ENCODE measurements at regions not wholly inside any gene's neighbourhood (a gene's known extent, or its start where the extent isn't known, plus 50 kb on each side); places are given as distances from the start of the nearest gene placed in this dataset.
"Not testable (repeated sequence)": the region's sequence is repeated elsewhere in the genome, so short reads cannot be mapped to it uniquely, and the experiment has no call there.

DNA sequence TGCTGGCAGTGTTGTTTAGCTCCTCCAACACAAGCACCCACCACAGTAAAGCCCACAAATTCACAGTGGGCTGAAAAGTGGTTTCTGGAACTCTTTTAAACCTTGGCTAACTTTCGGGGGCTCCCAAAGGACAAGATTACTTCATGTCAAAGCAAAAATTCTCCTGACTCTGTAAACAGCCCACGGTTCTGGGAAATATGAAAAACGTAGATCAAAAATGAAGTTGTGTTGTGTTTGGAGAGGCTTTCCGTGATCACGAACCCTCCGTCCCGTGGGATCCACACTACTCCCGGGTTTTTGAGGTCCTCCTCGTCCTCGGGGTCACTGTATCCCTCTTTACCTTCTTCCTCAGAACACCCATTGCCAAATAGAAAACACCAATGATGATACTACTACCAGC, 159.0 kb upstream of the RUNX1 start:
- DNase-seq, result no peak

DNA sequence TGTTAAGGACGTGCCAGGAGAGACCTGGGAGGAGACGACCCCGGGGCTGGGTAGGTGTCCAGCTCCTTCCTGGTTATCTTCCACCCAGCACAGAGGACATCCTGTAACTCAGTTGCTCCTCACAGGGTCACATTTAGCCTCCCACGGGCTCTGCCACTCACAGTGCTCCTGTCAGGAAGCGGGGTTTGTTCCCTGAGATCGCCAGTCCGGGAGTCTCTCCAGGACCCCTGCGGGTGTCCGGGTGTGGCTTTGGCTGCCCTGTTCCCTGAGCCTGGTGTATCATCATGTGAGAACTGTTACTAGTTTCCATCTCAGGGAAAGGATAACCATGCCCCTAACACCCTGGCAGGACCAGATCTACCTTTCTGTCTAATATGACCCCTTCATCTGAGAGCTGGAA, 158.2 kb upstream of the RUNX1 start:
- no peak for DNase-seq

DNA sequence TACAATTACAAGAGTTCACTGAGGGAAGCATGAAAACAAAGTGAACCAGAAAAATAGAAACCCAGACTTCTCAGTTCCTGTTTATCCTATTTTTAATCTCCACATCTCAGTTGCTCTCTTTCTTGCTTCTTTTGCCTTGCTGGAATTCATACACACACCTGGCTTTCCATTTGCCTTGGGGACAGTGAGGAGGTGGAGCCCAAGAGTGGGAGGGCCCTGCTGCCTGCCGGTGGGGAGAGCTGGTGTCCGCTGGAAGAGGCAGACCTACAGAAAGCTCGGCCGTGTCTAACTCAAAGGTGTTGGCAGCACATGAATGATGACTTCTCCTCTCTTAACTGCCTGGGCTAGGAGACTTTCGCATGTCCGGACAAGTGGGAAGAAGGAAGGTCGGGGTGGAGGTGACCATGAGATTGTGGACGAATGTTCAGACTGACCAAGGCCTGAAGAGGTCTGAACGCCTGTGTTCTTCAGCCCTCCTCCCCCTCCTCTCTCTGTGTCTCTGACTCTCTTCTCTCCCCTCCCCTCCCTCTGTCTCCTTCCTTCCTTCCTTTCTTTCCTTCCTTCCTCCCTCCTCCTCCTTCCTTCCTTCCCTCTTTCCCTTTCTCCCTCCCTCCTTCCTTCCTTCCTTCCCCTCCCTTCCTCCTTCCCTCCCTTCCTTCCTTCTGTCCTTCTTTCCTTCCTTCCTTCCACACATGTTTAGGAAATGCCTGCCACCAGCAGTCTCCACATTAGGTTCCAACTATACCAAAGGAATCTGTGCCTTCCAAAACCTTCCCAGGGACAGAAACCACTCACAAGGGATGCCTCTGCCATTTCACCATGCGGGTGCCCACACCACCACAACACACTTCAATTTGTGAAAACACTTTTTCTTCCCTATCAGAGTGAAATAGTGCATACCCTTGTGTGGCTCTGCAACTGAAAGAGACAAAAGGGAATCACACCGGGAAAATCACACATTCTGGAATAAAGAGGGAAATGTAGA, 157.3 kb upstream of the RUNX1 start:
- DNase-seq, result no peak

DNA sequence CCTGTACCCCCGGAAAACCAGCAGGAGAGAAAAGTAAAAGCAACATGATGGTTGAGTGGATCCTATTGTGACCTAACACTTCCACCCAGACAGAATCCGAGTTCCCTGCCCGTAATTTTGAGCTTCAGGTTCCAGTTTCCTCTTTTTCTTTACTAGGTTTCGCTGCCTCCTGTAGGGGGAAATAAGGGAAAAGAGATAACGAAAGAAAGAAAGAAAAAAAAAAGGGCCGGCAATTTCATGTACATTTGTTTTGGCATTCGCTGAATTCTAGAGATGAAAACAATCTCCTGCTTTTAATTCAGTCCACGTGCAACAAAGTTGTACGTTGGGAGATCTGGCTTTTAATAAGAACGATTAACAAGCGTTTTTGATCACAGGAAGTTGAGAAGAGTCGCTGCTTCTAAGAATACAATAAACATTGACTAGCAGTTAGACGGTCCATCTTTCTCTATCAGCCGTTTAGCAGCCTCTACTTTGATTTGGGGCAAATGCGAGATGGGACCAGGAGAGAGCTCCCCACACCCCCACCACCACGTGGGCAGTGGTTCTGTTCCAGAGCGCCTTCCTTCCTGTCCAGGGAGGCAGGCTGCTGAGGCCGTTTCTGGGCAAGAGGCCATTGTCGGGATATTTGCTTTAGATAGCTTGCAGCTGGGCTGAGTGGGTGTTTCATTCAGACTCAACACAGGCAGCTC, 155.9 kb upstream of the RUNX1 start:
- no peak for DNase-seq

DNA sequence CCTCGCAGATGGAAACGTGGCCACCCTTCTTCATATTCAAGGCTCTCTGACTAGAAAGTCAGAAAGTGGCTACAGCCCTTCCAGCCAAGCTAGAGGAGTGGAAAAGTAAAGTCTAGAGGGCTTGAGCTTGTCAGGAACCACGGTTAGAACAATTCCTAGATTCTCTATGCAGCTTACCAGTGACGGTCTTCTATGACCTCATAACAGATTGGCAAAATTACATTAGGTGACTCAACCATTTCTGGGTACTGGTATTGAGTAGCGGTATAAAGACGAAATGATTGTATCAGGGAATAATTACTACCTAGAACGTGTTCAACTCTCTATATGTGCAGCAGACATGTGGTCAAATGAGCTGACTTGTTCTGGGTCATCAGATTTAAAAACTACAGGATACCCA, 155.0 kb upstream of the RUNX1 start:
- no peak for DNase-seq

DNA sequence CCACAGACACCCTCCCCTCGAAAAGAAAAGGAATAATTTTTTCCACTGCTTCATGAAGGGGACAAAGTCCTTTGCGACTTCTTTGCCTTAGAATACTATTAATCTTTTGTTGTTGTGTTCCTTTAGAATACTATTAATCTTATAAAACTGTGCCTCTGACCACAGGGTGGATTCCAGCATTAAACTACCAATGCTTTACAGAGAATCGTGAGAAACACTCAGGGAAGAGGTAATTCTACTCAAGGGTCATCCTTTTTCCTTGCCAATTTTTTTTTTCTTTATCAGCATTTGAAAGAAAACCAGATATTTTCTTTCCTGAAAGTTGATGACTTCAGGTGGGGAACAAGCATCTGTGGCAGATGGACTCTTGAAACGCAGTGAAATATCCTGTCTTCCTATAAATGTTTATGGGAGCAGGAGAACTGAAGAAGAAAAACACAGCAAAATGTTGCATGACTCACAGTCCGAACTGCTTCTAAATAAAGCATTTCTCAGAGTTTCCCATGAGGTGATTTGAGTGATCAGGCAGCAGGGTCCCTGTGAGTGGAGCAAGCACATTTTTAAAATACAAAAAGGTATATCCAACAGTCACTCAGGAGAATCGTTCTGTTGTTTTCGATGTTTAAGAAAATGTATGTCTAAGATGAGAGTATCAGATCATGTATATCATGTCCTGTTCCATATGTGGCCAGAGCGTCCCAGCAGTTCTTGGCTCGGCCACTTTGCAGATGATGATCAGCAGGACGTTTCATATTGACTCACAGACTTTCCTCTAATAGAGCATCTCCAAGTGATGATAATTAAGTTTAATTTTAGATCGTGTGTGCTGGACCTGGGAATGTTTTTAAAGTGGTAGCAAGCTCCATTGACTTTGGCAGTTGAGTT, 154.2 kb upstream of the RUNX1 start:
- DNase-seq, result no peak

DNA sequence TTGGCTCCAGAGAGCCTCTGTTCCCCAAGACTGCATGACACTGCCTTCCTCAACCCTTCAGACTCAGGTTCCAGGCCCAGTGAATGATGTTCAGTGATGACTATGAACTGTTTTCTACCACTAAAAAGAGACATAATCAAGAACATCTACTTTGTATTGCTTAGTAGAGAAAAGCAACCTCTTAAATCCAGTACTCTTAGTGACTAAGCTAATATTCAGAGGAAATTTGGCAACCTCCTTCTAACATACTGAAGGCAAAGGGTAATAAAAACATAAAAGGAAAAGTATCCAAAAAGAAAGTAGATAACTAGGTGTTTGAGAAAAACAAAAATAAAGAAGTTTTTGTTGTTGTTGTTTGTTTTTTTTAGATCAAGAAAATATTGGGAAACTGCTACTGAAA, 153.3 kb upstream of the RUNX1 start:
- no peak for DNase-seq

DNA sequence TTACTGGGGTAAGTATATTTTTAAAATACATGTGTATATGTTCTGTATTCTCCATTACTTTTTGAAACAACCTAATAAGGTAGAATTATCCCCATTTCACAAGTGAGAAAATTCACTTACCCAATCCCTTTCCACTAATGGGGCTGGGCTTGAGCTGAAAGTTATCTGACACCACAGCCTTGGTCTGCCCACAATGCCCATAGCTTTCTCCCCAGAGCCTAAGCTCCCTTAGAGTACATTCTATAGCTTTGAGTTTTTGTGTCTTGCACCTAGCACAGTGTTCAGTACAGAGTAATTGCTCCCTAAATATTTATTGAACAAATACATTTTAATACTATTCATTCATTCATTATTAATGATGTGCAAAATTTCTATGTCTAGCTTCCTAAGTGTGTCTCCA, 152.7 kb upstream of the RUNX1 start:
- DNase-seq, result no peak

DNA sequence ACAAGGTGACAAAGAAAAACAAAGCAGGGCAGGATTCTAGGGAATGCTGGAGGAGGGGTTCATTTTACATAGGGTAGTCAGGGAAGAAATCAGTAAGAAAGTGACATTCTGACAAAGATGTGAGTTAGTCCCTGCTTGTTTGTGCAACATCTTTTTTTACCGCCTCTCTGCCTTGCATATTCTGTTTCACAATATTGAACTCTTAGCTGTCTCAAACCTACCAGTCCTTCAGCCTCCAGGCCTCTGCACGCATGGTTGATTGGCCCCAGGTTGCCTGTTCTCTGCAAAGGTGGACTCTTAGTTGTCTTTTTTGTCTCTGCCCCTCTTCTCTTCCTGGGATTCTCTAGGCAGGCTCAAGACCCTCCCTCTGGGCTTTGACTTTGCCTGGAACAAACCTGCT, 152.2 kb upstream of the RUNX1 start:
- DNase-seq, result no peak

DNA sequence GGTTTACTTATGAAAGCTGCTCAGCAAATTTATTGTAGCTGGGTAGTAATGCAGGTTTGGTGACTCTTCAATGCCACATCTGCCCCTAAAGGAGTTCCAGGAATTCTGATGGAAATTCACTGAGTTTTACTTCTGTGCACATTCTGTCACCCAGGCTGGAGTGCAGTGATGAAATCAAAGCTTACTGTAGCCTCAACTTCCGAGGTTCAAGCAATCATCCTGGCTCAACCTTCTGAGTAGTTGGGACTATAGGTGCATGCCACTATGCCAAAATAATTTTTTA, 150.6 kb upstream of the RUNX1 start:
- DNase-seq, result no peak

DNA sequence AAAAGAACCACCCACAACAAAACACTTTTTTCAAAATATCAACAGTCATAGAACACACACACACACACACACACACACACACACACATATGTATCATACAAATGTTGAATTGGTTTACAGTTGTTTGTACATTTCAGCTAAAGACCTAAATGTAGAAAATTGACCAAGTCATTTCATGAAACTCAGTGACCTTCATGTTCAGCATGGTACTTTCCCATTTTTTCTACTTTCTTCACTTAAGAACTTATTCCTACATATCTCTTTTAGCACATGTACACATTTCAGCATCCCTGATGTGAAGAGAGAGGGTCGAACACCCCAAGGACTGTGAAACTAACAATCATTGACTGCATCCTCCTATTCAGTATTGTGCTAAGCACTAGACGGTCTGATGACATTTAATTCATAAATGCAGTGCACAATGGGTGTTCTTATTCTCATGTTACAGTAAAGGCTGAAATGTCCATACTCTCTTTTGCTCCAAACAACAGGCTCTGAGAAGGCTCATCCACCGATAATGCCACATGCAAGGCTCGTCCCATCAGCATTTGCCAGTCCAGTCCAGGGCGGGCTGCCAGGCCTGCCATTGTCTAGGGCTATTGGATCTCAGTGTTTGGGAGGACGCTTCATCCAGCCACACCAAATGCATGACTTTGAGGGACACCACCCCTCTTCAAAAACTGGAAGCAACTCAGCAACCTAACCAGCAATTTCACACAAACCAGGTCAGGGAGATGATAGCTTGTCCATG, 150.1 kb upstream of the RUNX1 start:
- DNase-seq, result no peak

DNA sequence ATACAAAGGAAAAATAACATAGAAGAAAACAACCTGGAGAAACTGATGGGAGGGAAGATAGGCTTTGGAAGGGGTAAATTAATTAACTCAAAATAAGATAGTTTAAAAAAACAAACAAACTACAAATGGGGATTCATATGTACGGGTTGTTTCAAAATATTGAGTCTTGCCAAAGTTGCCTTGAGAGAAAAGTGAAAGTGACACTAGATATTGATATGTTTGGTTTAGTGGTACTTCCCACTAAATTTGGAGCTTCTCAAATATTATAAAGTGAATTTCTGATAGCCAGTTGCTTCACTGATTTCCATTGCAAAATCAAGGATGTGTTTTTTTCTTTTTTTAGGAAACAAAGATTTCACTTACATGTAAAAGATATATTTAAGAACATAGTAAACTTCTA, 149.5 kb upstream of the RUNX1 start:
- no peak for DNase-seq

DNA sequence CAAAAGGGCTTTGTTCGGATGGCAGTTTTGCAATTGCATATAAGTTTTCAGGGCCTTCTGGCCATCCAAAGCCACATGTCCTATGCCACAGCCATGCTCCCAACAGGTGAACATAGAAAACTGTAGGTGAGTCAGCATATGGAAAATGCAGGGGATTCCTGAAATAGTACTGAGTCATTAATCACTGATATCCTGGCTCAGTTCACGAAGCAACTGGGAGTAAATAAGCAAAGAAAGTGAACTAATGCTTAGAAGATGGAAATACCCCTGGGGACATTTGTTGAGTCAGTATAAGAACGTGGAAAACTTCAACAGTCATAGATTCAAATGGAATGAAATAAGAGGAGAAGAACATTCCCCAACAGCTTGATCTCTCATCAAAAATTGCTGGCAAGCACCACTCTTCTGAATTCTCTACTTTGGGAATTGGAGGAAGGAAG, 148.9 kb upstream of the RUNX1 start:
- DNase-seq, result no peak

DNA sequence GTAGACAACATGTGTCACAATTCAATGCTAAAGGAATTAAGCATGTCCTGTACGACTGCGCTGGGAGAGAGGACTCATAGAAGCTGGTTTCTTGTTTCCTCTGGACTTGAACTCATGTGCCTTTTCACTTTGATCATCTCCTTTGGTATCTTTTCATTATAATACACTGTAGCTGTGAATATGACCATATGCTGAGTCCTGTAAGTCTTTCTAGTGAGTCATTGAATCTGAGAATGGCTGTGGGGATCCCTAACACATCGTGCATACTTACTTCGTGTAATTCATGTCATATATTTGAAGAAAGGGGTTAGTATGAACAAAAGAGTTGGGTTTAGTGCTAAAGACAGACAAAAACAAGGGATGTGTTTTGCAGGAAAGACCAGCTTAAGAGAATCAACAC, 148.1 kb upstream of the RUNX1 start:
- DNase-seq, result no peak

DNA sequence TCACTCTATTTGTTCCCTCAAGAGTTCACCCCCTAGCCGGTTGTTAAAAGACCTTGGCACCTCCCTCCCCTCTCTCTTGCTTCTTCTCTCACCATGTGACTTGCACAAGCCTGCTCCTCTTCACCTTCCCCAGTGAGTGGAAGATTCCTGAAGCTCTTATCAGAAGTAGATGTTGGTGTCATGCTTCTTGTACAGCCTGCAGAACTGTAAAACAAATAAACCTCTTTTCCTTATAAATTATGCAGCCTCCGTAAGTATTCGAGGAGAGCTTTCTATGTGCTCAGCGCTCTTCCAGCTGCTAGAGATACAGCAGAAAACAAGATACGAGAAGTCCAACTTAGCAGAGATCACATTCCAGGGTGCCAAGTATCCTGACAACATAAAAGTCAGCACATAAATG, 147.0 kb upstream of the RUNX1 start:
- DNase-seq, result no peak

DNA sequence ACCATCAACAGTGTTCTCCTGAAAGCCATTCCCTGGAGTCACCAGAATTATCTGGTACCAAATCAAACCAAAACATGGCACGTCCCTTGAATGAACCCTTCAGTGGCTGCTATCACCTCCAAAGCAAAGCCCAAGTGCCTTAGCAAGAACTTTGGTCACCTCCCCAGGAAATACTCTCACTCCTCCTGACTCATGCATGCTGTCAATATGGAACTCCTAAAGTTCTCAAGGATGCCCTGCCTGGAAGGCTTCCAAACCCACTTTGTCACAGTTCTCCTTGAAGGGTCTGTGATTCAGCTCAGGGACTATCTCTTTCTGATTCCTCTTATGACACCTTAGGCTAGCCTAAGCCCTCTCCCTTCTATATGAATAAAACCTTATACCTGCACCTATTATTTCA, 146.1 kb upstream of the RUNX1 start:
- DNase-seq, result no peak

DNA sequence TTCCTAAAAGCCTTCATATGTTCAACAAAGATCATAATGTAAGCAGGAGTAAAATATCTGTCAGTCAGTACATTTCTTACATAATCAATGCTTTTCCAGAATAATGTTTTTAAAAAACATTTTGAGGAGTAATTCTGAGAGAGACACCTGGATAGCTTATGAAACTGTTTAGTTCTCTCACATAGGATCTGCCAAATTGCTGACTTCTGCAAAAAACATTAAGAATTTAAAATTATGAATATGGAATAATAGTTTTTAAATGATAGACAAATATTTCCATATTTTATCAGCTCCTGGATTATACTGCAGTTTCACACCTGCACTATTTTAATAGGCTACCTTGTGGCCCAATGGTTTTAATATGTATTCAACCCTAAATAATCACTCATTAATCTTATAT, 142.7 kb upstream of the RUNX1 start:
- no peak for DNase-seq

DNA sequence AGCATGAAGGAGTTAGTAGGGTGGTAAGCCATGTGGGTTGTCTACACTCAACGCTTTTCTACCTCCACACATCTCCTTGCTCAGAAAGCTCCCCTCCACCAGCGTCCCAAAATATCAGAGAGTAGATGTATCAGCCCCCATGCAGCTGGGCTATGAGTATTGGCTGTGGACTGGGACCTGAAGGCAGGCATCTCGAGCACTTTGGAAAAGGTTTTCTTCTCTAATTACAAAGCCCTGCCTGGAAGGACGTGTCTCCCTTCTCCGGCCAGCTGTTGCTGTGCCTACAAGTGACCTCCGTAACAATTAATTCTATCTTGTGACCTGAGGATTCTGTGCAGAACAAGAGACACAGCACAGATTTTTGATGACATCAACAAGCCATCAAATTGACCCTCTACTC, 142.0 kb upstream of the RUNX1 start:
- DNase-seq, result no peak

DNA sequence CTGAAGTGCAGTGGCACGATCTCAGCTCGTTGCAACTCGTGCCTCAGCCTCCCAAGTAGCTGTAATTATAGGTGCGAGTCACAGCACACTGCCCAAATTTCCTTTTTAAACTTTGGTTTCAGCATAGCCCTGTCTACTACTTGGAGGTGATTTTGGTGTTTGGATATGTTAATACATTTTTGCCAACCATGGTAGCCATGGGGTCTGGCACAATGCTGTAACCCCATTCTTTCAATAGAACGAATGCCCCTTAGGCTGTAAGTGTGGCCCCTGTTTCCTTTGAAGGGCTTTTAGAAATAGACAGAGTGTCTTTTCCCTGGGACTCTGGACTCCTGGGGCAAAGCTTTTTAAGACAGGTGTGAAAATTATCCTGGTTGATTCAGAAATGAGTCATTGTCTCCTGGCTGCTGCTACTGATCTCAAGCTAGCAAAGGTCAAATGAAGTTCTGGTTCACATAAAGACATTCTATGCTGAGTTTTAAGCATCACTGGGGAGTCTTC, 141.1 kb upstream of the RUNX1 start:
- DNase-seq, result no peak

DNA sequence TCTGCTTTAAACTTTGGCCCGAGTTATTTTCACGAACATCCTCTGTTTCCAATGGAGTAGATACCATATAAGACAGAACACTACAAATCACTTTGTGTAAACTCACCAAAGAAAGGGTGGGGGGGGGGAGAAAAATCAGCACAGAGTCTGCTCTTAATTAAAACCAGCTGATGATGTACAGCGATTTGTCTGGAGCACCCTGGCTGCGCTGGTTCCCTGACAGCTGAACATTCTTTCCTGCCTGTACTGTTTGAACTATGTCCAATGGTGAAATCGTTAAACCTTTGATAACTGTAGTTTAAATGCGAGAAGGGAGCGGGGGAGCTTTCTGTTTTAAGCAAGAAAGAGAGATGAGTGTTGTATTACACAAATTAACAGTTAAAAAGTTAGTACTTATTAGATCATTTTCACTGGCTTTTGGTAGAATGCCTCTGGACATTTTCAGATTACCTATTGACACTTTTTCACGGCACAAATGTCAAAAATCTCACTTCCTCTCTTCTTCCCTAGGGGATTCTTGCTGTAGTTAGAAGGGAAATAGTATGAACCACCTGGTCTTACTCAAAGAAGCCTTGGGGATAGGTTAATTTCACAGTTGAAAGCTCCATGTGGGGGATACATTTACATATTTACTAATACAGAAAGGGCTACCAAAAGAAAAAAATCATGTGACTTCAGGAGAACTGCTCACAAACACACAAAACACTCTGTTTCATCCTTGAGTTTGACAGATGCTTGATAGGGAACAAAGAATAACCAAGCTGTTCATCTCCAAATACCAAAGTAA, 140.2 kb upstream of the RUNX1 start:
- no peak for DNase-seq

DNA sequence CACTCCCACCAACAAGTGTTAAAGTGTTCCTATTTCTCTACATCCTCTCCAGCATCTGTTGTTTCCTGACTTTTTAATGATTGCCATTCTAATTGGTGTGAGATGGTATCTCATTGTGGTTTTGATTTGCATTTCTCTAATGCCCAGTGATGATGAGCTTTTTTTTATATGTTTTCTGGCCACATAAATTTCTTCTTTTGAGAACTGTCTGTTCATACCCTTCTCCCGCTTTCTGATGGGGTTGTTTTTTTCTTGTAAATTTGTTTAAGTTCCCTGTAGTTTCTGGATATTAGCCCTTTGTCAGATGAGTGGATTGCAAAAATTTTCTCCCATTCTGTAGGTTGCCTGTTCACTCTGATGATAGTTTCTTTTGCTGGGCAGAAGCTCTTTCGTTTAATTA, 134.3 kb upstream of the RUNX1 start:
- DNase-seq, result not testable (repeated sequence)
